Epithelial cell of proximal tubule (primary cell): ENCODE measurements at regions not wholly inside any gene's neighbourhood (a gene's known extent, or its start where the extent isn't known, plus 50 kb on each side); places are given as distances from the start of the nearest gene placed in this dataset.
A peak's percentile ranks its signal among the peaks of the same experiment; 100 is the strongest.

Experiments
- DNase-seq: peaks from one replicate; pipeline ENCODE4 v3.0.0-alpha.2; 2011; ENCODE audit warnings: low read depth
- H3K4me3 ChIP-seq: 2 replicates; pipeline ENCODE4 v1.5.1; 2011; ENCODE audit warnings: low read depth, mild to moderate bottlenecking, low read length
- CTCF ChIP-seq: conservative IDR thresholded peaks from 2 replicates; pipeline ENCODE4 v1.5.1; 2012; ENCODE audit warnings: low read depth, mild to moderate bottlenecking, low read length

GRCh38 chr3:178186666-178187065, 349.6 kb upstream of the KCNMB2 start:
- TF ChIP-seq CTCF = no peak
- no peak overlapping the region for H3K4me3 ChIP-seq
- no peak for DNase-seq

GRCh38 chr3:178189854-178190253, 346.4 kb upstream of the KCNMB2 start:
- no peak for TF ChIP-seq CTCF
- DNase-seq = no peak
- H3K4me3 ChIP-seq = no peak overlapping the region

- no peak overlapping the region for H3K4me3 ChIP-seq
- DNase-seq = no peak
- no peak for TF ChIP-seq CTCF
Measured at GRCh38 chr3:178193846-178194245, 342.4 kb upstream of the KCNMB2 start.

- TF ChIP-seq CTCF = no peak
- no peak overlapping the region for H3K4me3 ChIP-seq
- no peak for DNase-seq
Measured at GRCh38 chr3:178194539-178194938, 341.7 kb upstream of the KCNMB2 start.

GRCh38 chr3:178195824-178196223, 340.4 kb upstream of the KCNMB2 start:
- TF ChIP-seq CTCF = no peak
- DNase-seq = peak; percentile 31
- no peak overlapping the region for H3K4me3 ChIP-seq

DNA sequence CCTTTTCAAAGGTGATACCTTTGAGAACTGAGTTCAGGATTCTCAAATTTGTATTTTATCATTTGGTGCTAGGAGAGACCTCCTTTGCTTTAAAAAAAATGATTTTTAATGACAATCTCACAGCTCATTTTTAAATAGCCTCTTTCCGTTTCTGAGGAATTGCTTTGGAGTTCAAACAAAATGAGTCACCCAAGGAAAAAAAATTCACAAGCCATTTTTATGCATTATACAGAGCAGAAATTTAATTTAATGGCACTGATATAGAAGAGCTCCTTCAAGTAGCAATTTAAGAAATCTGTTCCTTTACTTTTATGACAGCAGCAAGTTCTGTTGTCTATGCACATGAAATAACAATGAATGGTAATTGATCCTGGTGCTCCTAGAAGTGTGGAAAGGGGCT, 337.9 kb upstream of the KCNMB2 start:
- TF ChIP-seq CTCF = no peak
- DNase-seq = no peak
- no peak overlapping the region for H3K4me3 ChIP-seq

GRCh38 chr3:178200316-178200715, 335.9 kb upstream of the KCNMB2 start:
- no peak for TF ChIP-seq CTCF
- no peak for DNase-seq
- no peak overlapping the region for H3K4me3 ChIP-seq
